ENCODE measurements at regions not wholly inside any gene's neighbourhood (a gene's known extent, or its start where the extent isn't known, plus 50 kb on each side); places are given as distances from the start of the nearest gene placed in this dataset.

- Histone ChIP-seq H3K9ac (ENCODE audit: insufficient read depth in 1 of 2, low read length in 2 of 2) (no peak overlapping the region), H3K4me1 (ENCODE audit: control insufficient read depth in 5 of 5, insufficient read depth in 5 of 5, low read length in 5 of 5) (no peaks in the 10 kb centered on the region), H3K27ac (ENCODE audit: low read depth in 1 of 2, low read length in 1 of 2) (no peak overlapping the region), H3K27me3 (ENCODE audit: control insufficient read depth in 3 of 3, insufficient read depth in 3 of 3, low read length in 2 of 3) (no peaks in the 10 kb centered on the region), H3K36me3 (ENCODE audit: control insufficient read depth in 4 of 4, insufficient read depth in 4 of 4, low read length in 4 of 4) (no peaks in the 10 kb centered on the region), H3K4me3 (no peak overlapping the region), H3K9me3 (ENCODE audit: control insufficient read depth in 4 of 4, insufficient read depth in 3 of 4, low read length in 3 of 4) (peaks cover 0 to 2% (median 0%) of the 10 kb centered on the region in 4 donors)
- WGBS, 2 donors, result 87 to 89% methylated on average over 4 of the region's 4 CpGs
- ATAC-seq (ENCODE audit: insufficient read depth, low FRiP score), result no peak
- no peak for TF ChIP-seq CTCF (IDR thresholded peaks at IDR 0.05; ENCODE audit: control extremely low read depth, extremely low read depth)
- DNase-seq, result no peak
Measured at GRCh38 chr14:88064841-88065240, 59.9 kb downstream of the GPR65 start.

- 60 to 70% methylated on average over 1 of the region's 1 CpG for WGBS, 2 donors
- no peaks in the 10 kb centered on the region for H3K36me3 ChIP-seq (ENCODE audit: control insufficient read depth in 4 of 4, insufficient read depth in 4 of 4, low read length in 4 of 4)
- H3K4me3 ChIP-seq, result no peak overlapping the region
- H3K9me3 ChIP-seq (ENCODE audit: control insufficient read depth in 4 of 4, insufficient read depth in 3 of 4, low read length in 3 of 4), result peaks cover 0 to 2% (median 0%) of the 10 kb centered on the region in 4 donors
- no peak overlapping the region for H3K27ac ChIP-seq (ENCODE audit: low read depth in 1 of 2, low read length in 1 of 2)
- no peak for DNase-seq
- H3K4me1 ChIP-seq (ENCODE audit: control insufficient read depth in 5 of 5, insufficient read depth in 5 of 5, low read length in 5 of 5), result no peaks in the 10 kb centered on the region
- no peak for ATAC-seq (ENCODE audit: insufficient read depth, low FRiP score)
- no peaks in the 10 kb centered on the region for H3K27me3 ChIP-seq (ENCODE audit: control insufficient read depth in 3 of 3, insufficient read depth in 3 of 3, low read length in 2 of 3)
- H3K9ac ChIP-seq (ENCODE audit: insufficient read depth in 1 of 2, low read length in 2 of 2), result no peak overlapping the region
- no peak for TF ChIP-seq CTCF (IDR thresholded peaks at IDR 0.05; ENCODE audit: control extremely low read depth, extremely low read depth)
Measured at GRCh38 chr14:88069677-88070076, 64.7 kb downstream of the GPR65 start.

- Histone ChIP-seq H3K27ac (ENCODE audit: low read depth in 1 of 2, low read length in 1 of 2) (no peak overlapping the region), H3K36me3 (ENCODE audit: control insufficient read depth in 4 of 4, insufficient read depth in 4 of 4, low read length in 4 of 4) (no peaks in the 10 kb centered on the region), H3K4me3 (no peak overlapping the region), H3K9me3 (ENCODE audit: control insufficient read depth in 4 of 4, insufficient read depth in 3 of 4, low read length in 3 of 4) (no peaks in the 10 kb centered on the region), H3K4me1 (ENCODE audit: control insufficient read depth in 5 of 5, insufficient read depth in 5 of 5, low read length in 5 of 5) (no peaks in the 10 kb centered on the region), H3K27me3 (ENCODE audit: control insufficient read depth in 3 of 3, insufficient read depth in 3 of 3, low read length in 2 of 3) (no peaks in the 10 kb centered on the region), H3K9ac (ENCODE audit: insufficient read depth in 1 of 2, low read length in 2 of 2) (no peak overlapping the region)
- DNase-seq, result no peak
- WGBS, 2 donors, result 71 to 79% methylated on average over 4 of the region's 4 CpGs
- no peak for ATAC-seq (ENCODE audit: insufficient read depth, low FRiP score)
- no peak for TF ChIP-seq CTCF (IDR thresholded peaks at IDR 0.05; ENCODE audit: control extremely low read depth, extremely low read depth)
Measured at GRCh38 chr14:88075269-88075981, 70.5 kb downstream of the GPR65 start.

GRCh38 chr14:88078525-88078924 is 73.6 kb downstream of the GPR65 start:
- H3K9ac ChIP-seq (ENCODE audit: insufficient read depth in 1 of 2, low read length in 2 of 2), result no peak overlapping the region
- no peaks in the 10 kb centered on the region for H3K36me3 ChIP-seq (ENCODE audit: control insufficient read depth in 4 of 4, insufficient read depth in 4 of 4, low read length in 4 of 4)
- no peak for TF ChIP-seq CTCF (IDR thresholded peaks at IDR 0.05; ENCODE audit: control extremely low read depth, extremely low read depth)
- H3K27me3 ChIP-seq (ENCODE audit: control insufficient read depth in 3 of 3, insufficient read depth in 3 of 3, low read length in 2 of 3), result no peaks in the 10 kb centered on the region
- ATAC-seq (ENCODE audit: insufficient read depth, low FRiP score) (no peak), DNase-seq (no peak)
- H3K4me1 ChIP-seq (ENCODE audit: control insufficient read depth in 5 of 5, insufficient read depth in 5 of 5, low read length in 5 of 5), result no peaks in the 10 kb centered on the region
- no peak overlapping the region for H3K4me3 ChIP-seq
- 86 to 87% methylated on average over 1 of the region's 1 CpG for WGBS, 2 donors
- H3K9me3 ChIP-seq (ENCODE audit: control insufficient read depth in 4 of 4, insufficient read depth in 3 of 4, low read length in 3 of 4), result no peaks in the 10 kb centered on the region
- no peak overlapping the region for H3K27ac ChIP-seq (ENCODE audit: low read depth in 1 of 2, low read length in 1 of 2)
